ENCODE measurements at regions not wholly inside any gene's neighbourhood (a gene's known extent, or its start where the extent isn't known, plus 50 kb on each side); places are given as distances from the start of the nearest gene placed in this dataset.

DNA sequence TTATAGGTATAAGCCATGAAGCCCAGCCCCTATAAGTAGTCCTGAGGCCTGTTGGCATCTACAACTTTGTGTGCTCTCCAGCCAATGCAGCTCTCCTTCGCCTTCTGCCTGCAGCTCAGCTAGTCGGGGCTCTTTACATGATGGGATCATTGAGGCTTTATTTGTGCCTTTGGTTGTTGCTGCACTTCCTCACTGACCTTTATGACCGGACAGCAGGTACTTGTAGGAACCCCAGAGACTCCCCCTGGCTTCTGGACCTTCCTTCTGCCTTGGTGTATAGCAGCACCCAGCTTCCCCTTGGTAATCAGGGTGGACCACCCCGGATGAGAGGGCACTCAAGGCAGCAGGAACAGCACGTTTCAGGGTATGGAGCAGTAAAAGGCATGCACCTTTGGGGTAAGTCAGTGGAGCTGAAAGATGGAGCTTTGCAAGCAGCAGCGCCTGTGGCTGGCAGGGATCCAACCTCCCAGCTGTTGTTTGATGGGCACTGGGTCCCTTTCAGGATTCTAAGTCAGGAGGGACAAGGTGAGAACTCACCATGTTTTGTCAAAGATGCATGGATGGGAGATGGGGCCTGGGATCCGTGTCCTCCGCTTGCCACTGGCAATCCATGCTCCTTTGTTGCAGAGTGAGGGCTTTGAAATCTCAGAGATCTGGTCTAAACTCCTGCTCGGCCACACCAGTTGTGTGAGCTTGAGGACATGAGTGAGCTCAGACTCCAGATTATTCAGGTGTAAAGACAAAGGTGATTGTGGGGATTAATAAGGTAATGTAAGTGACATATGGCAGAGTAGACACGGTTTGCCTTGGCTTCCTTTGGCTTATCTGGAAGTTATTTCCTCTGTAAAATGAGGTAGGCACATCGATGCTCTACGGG lies 65.1 kb upstream of the KLF13 start:
- TF ChIP-seq, protein P1, sequence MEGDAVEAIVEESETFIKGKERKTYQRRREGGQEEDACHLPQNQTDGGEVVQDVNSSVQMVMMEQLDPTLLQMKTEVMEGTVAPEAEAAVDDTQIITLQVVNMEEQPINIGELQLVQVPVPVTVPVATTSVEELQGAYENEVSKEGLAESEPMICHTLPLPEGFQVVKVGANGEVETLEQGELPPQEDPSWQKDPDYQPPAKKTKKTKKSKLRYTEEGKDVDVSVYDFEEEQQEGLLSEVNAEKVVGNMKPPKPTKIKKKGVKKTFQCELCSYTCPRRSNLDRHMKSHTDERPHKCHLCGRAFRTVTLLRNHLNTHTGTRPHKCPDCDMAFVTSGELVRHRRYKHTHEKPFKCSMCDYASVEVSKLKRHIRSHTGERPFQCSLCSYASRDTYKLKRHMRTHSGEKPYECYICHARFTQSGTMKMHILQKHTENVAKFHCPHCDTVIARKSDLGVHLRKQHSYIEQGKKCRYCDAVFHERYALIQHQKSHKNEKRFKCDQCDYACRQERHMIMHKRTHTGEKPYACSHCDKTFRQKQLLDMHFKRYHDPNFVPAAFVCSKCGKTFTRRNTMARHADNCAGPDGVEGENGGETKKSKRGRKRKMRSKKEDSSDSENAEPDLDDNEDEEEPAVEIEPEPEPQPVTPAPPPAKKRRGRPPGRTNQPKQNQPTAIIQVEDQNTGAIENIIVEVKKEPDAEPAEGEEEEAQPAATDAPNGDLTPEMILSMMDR (IDR thresholded peaks at IDR 0.05), result no peak
- no peak for TF ChIP-seq POLR2A (IDR thresholded peaks at IDR 0.05)

Data from right lobe of liver (tissue), 4 donors.